GM19099 (cell line): ENCODE measurements at regions not wholly inside any gene's neighbourhood (a gene's known extent, or its start where the extent isn't known, plus 50 kb on each side); places are given as distances from the start of the nearest gene placed in this dataset.

Experiments used
- POLR2A ChIP-seq: IDR thresholded peaks from 3 replicates; pipeline ENCODE4 v1.6.1; 2011; ENCODE audit warnings: low read depth; ENCODE audit not compliant: insufficient read length; ENCODE audit errors: extremely low read depth

DNA sequence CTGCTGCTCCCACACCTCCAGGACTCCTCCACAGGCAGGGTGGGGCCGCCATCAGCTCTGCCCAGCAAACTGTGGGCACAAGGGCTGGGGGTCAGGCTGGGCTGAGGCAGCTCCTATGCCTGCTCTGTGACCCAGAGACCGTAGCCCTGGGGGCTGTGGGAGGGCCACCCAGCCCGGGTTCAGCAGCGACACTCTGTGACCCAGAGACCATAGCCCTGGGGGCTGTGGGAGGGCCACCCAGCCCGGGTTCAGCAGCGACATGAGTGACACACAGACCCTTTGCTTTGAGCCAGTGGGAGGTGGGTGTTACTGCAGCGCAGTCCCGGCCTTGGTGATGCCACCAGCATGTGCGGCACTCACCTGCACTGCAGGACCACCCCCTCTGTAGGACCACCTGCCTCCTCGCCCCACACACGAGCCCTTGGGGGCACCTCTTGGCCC lies 118.9 kb upstream of the LPCAT1 start:
- no peak for TF ChIP-seq POLR2A

GRCh38 chr5:1642221-1642620 lies 118.5 kb upstream of the LPCAT1 start:
- no peak for TF ChIP-seq POLR2A

DNA sequence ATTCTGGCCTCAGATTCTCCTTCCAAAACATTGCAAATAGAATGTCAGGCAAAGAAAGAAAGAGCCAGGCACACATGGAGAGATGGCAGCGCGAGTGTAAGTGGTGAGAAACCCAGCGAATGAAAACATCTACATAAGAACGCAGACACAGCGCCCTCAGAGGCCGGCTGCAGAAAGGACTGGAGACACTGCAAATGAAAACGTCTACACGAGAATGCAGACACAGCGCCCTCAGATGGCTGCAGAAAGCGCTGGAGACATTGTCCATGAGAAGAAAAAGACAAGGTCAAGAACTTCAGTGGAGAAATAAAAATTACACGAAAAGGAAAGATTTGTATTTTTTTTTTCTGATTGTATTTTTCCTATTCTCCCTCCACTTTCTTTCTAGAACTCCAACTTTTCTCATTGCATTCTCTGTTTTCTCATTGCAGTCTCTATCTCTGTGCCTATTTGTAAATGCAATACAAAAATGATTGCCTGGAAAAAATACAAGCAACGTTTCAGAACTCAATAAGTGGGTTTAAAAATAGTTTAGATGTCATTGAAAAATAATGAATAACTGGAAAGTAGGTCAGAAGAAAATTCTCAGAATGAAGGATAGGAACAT lies 117.9 kb upstream of the LPCAT1 start:
- no peak for TF ChIP-seq POLR2A

DNA sequence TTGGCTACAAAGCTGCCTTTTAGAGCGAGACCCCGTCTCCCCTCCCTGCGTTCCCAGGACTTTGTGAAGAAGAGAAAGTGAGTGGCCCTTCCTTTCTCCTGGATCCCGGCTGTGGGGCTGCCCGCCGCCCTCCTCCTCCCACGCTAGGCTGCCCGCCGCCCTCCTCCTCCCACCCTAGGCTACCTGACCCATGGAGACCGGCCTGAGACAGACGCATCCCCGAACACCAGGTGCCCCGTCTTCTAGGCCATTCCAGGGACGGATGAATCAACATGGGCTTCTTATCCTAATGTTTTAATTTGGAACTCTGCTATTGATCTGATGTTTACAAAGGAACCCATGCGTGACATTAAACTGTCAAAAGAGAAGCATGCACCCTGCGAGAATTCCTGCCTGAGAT lies 117.3 kb upstream of the LPCAT1 start:
- TF ChIP-seq POLR2A = no peak

DNA sequence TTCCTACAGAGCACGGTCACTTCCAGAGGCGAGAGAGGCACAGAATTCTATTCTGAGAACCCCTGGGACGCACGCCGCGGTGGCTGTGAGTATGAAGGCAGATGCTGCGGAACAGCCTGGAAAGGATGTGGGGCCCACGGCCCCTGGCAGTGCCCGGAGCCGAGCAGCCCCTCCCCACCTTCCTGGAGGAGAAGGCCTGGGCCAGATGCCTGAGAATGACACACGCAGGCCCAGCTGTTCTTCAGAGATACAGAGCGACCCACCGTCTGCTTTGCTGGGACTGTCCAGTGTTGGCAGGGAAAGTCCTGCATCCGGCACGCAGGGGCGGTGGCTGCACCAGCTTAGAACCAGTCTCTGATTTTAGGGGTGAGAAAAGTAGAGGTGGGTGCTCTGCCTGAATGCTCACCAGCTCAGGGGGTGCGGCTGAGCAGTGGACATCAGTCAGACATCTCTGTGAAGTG lies 116.7 kb upstream of the LPCAT1 start:
- no peak for TF ChIP-seq POLR2A

DNA sequence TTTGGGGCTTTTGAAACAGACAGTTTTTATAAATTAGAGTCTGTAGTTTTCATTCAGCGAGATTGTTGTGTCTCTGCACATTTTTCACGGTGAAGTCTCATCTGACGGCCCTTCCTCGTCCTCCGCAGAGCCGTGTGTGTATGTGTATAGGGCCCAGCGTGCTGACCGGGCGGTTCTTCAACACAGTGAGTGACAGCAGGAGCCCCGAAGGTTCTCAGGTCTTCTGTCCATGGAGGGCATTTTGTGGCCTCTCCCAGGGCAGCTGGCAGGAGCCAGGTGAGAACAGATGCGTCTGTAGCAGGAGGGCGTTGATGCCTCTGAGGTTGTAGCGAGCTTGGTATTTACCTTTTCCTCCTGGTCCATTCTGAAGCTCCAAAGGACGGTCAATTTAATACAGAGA lies 116.0 kb upstream of the LPCAT1 start:
- no peak for TF ChIP-seq POLR2A

DNA sequence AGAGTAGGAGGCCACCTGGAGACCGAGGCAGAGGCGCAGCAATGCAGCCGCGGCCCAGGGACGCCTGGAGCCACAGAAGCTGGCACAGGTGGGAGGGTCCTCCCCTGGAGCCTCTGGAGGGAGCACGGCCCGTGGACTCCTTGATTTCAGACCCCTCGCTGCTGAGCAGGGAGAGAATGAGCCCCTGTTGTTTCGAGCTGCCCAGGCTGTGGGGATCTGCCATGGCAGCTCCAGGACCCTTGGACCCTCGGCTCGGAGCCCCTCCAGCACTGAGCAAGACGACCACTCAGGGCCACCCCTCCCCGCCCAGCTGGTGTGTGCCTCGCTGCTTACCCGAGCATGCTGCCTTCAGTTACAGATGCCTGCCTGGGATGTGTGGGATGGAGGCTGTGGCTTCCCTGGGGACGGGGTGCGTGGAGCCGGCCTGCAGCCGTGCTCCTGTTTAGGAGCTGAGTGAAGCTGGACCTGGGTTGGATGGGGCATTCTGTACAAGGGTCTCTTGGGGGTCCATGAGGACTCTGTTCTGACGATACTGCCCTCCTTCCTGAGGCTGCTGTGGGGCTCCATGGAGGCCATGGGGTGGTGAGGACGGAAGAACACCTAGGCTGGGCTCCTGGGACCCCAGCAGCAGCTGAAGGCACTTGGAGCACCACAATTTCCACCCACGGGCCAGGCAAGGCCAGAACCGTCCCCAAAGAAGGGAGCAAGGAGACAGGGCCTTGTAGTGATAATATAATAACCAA lies 115.1 kb upstream of the LPCAT1 start:
- no peak for TF ChIP-seq POLR2A

- TF ChIP-seq POLR2A = no peak
These were observed 114.1 kb upstream of the LPCAT1 start for GRCh38 chr5:1637639-1638481.

- no peak for TF ChIP-seq POLR2A
These were observed 113.3 kb upstream of the LPCAT1 start for GRCh38 chr5:1636981-1637638.

- TF ChIP-seq POLR2A = no peak
These were observed 110.5 kb upstream of the LPCAT1 start for GRCh38 chr5:1634337-1634661.

DNA sequence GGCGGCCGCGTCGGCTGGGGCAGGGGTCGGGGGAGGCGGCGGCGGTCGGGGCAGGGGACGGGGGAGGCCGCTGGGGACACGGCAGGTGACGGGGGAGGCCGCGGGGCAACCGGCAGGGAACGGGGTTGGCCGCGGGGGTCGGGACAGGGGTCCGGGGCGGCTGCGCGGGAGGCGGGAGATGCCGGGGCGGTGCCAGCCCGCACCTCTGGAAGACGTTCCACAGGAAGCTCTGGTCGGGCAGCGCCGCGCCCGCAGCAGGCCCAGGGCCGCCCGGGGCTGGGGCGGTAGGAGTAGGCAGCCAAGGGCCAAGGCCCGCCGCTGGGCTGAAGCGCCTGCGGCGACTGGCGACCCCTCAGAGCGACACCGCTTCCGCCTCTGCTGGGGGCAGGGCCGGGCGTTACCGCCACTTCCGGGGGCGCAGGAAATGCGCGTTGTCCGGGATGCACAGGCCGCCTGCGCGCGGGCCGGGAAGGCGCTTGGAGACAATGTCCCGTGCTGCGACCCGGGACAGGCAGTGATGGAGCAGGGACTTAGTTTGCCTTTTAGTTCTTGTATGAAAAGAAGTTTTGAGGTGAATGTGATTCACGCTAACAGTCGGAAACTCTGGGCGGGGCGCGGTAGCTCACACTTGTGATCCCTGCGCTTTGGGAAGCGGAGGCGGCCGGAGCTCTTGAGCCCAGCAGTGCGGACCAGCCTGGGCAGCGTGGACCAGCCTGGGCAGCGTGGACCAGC lies 110.0 kb upstream of the LPCAT1 start:
- TF ChIP-seq POLR2A = peak; percentile 93

DNA sequence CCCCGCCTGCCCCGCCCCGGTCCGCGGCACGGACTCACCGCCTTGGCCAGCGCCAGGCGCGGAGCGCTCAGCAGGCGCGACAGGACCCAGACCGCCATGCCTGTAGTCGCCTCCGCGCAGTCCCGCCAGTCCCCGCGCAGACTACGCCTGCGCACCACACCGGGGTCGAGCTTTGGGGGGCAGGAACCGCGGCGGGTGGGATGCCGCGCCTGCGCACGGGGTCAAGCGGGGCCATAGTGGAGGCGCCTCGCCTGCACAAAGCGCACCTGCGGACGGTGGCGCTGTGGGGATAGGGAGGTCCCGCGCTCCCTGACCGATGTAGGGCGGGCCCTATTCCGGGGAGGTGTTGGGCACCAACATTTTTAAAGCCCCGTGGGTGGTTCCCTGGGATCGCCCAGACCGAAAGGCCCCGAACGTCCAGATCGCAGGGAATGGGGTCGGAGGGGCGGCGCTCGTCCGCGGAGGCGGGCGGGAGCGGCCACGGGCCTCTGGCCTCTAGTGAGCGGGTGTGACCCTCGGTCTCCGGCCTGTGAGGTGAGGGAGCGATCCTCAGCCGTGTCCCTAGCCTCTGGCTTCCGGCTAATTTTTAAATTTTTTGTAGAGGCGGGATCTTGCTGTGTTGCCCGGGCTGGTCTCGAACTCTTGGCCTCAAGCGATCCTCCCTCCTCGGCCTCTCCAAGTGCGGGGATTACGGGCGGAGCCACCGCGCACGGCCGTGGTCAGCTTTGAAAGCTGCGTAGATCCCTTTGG lies 70.8 kb upstream of the LPCAT1 start:
- TF ChIP-seq POLR2A = peak; percentile 67

DNA sequence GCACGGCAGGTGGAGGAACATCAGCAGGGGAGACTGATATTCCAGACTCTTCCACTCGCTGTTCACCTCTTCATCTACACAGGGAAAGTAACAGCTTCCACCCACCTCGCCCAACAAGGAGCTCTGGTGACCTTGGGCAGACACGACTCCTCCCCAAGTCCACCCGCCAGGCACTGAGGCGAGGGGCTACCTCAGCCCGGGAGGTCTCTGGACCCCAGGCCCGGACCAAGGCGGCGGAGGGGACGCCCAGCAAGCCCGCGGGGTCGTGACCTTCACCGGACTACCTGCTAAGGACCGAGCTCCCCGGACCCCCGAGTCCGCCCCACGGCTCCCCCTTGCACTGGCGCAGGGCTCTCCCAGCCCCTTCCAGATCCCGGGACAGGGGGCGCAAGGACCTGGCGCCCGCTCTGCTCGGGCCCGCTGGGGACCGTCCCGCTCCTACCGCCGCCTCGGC lies 70.2 kb upstream of the LPCAT1 start:
- no peak for TF ChIP-seq POLR2A
